ENCODE measurements at regions not wholly inside any gene's neighbourhood (a gene's known extent, or its start where the extent isn't known, plus 50 kb on each side); places are given as distances from the start of the nearest gene placed in this dataset.

DNA sequence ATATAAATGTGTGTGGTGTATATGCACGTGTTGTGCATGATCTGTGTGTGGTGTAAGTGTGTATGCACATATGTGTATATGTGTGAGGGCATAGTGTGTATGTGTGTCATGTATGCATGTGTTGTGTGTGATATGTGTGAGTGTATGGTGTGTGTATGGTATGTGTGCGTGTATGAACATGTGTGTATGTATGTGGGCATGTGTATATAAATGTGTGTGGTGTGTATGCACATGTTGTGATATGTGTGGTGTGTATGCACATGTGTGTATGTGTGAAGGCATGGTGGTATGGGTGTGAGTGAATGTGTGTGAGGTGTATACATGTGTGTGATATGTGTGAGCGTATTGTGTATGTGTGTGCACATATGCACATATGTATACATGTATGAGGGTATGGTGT, 198.7 kb downstream of the RBFOX3 start:
- TF ChIP-seq, protein P1, sequence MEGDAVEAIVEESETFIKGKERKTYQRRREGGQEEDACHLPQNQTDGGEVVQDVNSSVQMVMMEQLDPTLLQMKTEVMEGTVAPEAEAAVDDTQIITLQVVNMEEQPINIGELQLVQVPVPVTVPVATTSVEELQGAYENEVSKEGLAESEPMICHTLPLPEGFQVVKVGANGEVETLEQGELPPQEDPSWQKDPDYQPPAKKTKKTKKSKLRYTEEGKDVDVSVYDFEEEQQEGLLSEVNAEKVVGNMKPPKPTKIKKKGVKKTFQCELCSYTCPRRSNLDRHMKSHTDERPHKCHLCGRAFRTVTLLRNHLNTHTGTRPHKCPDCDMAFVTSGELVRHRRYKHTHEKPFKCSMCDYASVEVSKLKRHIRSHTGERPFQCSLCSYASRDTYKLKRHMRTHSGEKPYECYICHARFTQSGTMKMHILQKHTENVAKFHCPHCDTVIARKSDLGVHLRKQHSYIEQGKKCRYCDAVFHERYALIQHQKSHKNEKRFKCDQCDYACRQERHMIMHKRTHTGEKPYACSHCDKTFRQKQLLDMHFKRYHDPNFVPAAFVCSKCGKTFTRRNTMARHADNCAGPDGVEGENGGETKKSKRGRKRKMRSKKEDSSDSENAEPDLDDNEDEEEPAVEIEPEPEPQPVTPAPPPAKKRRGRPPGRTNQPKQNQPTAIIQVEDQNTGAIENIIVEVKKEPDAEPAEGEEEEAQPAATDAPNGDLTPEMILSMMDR (IDR thresholded peaks at IDR 0.05; ENCODE audit: low read length, missing control alignments), result no peak
- no peak for DNase-seq (ENCODE audit: low read depth)
- H3K4me3 ChIP-seq (replicated peaks; ENCODE audit: low read depth, low read length), result no peak overlapping the region

DNA sequence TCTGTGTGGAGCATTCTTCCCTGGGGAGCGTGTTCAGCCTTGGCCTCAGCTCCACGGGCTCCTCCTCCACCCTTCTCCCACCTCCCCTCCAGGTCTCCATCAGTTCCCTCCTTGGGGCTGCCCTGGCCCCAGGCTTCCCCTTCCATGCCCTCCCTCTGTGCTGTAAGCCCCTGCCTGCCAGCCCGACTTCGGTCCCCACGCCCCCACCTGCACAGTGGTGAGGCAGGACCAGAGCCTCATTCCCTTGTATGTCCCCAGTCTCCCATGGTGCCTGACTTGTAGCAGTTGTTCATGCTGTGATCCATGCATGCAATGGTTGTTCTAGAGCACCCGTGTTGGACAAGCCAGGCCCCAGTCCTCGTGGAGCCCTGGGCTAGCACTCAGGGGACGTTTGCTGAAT, 199.4 kb downstream of the RBFOX3 start:
- no peak for DNase-seq (ENCODE audit: low read depth)
- H3K4me3 ChIP-seq (replicated peaks; ENCODE audit: low read depth, low read length), result no peak overlapping the region
- TF ChIP-seq, protein P1 (IDR thresholded peaks at IDR 0.05; ENCODE audit: low read length, missing control alignments), result no peak

DNA sequence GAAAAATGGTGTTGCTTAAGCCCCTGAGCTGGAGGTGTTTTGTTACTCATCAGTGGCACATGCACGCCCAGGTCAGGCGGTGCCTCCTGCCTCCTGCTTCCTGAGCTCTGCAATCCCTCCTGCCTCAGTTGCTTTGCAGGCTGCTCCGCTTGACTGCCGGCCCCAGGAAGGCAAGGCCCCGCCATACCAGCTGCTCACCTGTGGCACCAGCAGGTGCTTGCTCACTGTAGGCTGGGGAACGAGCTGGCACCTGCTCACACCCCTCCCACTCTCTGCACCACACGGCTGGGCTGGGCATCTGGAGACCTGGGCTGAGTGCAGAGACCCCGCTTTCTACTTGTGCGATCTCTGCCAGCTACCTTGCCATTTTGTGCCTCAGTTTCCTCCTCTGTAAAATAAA, 200.2 kb downstream of the RBFOX3 start:
- DNase-seq (ENCODE audit: low read depth), result no peak
- TF ChIP-seq, protein P1 (IDR thresholded peaks at IDR 0.05; ENCODE audit: low read length, missing control alignments), result no peak
- H3K4me3 ChIP-seq (replicated peaks; ENCODE audit: low read depth, low read length), result no peak overlapping the region

GRCh38 chr17:79408251-79408650, 202.6 kb downstream of the RBFOX3 start:
- no peak for DNase-seq (ENCODE audit: low read depth)
- TF ChIP-seq, protein P1 (IDR thresholded peaks at IDR 0.05; ENCODE audit: low read length, missing control alignments), result no peak
- H3K4me3 ChIP-seq (replicated peaks; ENCODE audit: low read depth, low read length), result no peak overlapping the region

- DNase-seq (ENCODE audit: low read depth), result no peak
- H3K4me3 ChIP-seq (replicated peaks; ENCODE audit: low read depth, low read length), result no peak overlapping the region
- TF ChIP-seq, protein P1 (IDR thresholded peaks at IDR 0.05; ENCODE audit: low read length, missing control alignments), result no peak
These were observed 203.5 kb downstream of the RBFOX3 start for GRCh38 chr17:79407385-79407784.

DNA sequence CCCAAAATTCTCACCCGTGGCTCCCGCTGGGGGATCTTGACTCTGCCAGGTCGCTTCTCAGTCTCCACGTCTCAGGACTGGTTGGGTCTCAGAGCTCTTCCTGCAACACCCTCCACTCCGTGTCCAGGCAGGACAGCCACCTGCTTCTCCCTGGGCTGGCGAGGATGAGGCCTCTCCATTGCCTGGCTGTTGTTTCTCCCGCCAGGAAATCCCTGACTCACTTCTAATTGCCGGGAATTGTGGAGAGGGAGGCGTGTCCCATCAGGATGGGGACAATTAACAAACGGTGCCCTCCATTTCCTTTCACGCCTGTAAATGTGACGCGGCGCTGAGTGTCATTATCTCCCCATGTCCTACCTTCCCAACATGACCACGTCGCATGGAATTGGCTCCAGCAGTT, 204.5 kb downstream of the RBFOX3 start:
- TF ChIP-seq, protein P1 (IDR thresholded peaks at IDR 0.05; ENCODE audit: low read length, missing control alignments), result no peak
- DNase-seq (ENCODE audit: low read depth), result no peak
- no peak overlapping the region for H3K4me3 ChIP-seq (replicated peaks; ENCODE audit: low read depth, low read length)

DNA sequence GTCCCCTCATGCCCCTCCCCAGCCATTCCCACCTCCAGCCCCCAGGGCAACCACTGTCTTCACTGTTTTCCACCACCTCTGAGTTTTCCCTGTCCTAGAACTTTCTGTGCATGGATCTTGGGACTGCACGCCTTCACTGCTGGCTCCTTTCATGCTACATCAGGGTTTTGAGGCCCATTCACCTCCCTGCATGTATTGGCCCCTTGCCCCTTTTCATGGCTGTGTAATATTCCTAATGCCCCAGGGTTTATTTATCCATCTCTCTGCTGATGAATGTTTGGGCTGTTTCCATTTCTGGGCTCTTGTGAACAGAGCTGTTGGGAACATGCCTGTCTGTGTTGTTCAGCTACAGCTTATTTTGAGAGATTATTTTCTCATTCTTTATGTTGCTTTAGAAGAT, 205.0 kb downstream of the RBFOX3 start:
- TF ChIP-seq, protein P1 (IDR thresholded peaks at IDR 0.05; ENCODE audit: low read length, missing control alignments), result no peak
- no peak for DNase-seq (ENCODE audit: low read depth)

More for the DNA sequence above, 205.0 kb downstream of the RBFOX3 start:
- H3K4me3 ChIP-seq (replicated peaks; ENCODE audit: low read depth, low read length), result no peak overlapping the region

Measured in fibroblast of pulmonary artery (primary cell).